SK-N-SH treated with all-trans-retinoic acid at 6 μM for 48 hours (cell line): ENCODE measurements at regions not wholly inside any gene's neighbourhood (a gene's known extent, or its start where the extent isn't known, plus 50 kb on each side); places are given as distances from the start of the nearest gene placed in this dataset.

ENCODE experiments used
- ATAC-seq: fragments of 200-7000 bp; cut with Tn5 transposase; 3 replicates; pipeline ENCODE4 v1.9.1; 2020; ENCODE audit warnings: mild to moderate bottlenecking, moderate library complexity
- ARNTL ChIP-seq: fragments of 450-650 bp; formaldehyde crosslinking; IDR thresholded peaks from 2 replicates; pipeline ENCODE4 v1.5.0; 2020; ENCODE audit warnings: low read depth, mild to moderate bottlenecking, moderate library complexity, borderline replicate concordance
- BACH2 ChIP-seq: fragments of 250-450 bp; sonication (Bioruptor Pico); IDR thresholded peaks from 2 replicates; pipeline ENCODE4 v1.9.0; 2021; ENCODE audit warnings: mild to moderate bottlenecking, borderline replicate concordance
- CREB5 ChIP-seq: fragments of 250-450 bp; sonication (Bioruptor Pico); IDR thresholded peaks from 2 replicates; pipeline ENCODE4 v1.5.1; 2020; ENCODE audit warnings: low read depth, mild to moderate bottlenecking, moderate library complexity
- CSDC2 ChIP-seq: fragments of 250-450 bp; sonication (Bioruptor Pico); IDR thresholded peaks from 2 replicates; pipeline ENCODE4 v1.5.0; 2020; ENCODE audit warnings: mild to moderate bottlenecking, moderate library complexity
- CSRNP3 ChIP-seq: fragments of 250-450 bp; sonication (Bioruptor Pico); IDR thresholded peaks from 2 replicates; pipeline ENCODE4 v1.5.1; 2021; ENCODE audit warnings: mild to moderate bottlenecking, moderate library complexity
- ESRRG ChIP-seq: fragments of 250-450 bp; sonication (Bioruptor Pico); IDR thresholded peaks from 2 replicates; pipeline ENCODE4 v1.6.1; 2021; ENCODE audit warnings: mild to moderate bottlenecking
- ISL1 ChIP-seq: fragments of 250-450 bp; sonication (Bioruptor Pico); IDR thresholded peaks from 2 replicates; pipeline ENCODE4 v2.1.2; 2022; ENCODE audit warnings: mild to moderate bottlenecking, moderate library complexity
- OSR1 ChIP-seq: fragments of 250-450 bp; sonication (Bioruptor Pico); IDR thresholded peaks from 2 replicates; pipeline ENCODE4 v1.8.0; 2022; ENCODE audit warnings: moderate library complexity, mild to moderate bottlenecking, inconsistent platforms
- PATZ1 ChIP-seq: fragments of 250-450 bp; sonication (Bioruptor Pico); IDR thresholded peaks from 2 replicates; pipeline ENCODE4 v1.8.0; 2020; ENCODE audit warnings: mild to moderate bottlenecking, moderate library complexity, borderline replicate concordance
- POU6F1 ChIP-seq: fragments of 250-450 bp; sonication (Bioruptor Pico); IDR thresholded peaks from 2 replicates; pipeline ENCODE4 v1.8.0; 2021; ENCODE audit warnings: low read depth, mild to moderate bottlenecking, moderate library complexity, borderline replicate concordance
- PPARA ChIP-seq: fragments of 250-450 bp; sonication (Bioruptor Pico); IDR thresholded peaks from 2 replicates; pipeline ENCODE4 v1.5.0; 2020; ENCODE audit warnings: mild to moderate bottlenecking, borderline replicate concordance
- RARB ChIP-seq: fragments of 250-450 bp; sonication (Bioruptor Pico); IDR thresholded peaks from 2 replicates; pipeline ENCODE4 v1.8.0; 2021; ENCODE audit warnings: mild to moderate bottlenecking, moderate library complexity
- SNAI2 ChIP-seq: fragments of 250-450 bp; sonication (Bioruptor Pico); IDR thresholded peaks from 2 replicates; pipeline ENCODE4 v1.5.0; 2020; ENCODE audit warnings: mild to moderate bottlenecking, moderate library complexity
- TCF4 ChIP-seq: fragments of 250-450 bp; sonication (Bioruptor Pico); IDR thresholded peaks from 2 replicates; pipeline ENCODE4 v1.8.0; 2021; ENCODE audit warnings: mild to moderate bottlenecking, moderate library complexity, borderline replicate concordance
- TOX ChIP-seq: fragments of 250-450 bp; sonication (Bioruptor Pico); IDR thresholded peaks from 2 replicates; pipeline ENCODE4 v1.8.0; 2021; ENCODE audit warnings: mild to moderate bottlenecking, moderate library complexity, borderline replicate concordance
- TSHZ2 ChIP-seq: fragments of 250-450 bp; sonication (Bioruptor Pico); IDR thresholded peaks from 2 replicates; pipeline ENCODE4 v1.5.0; 2020; ENCODE audit warnings: mild to moderate bottlenecking, moderate library complexity
- ZC3H10 ChIP-seq: fragments of 250-450 bp; sonication (Bioruptor Pico); IDR thresholded peaks from 2 replicates; pipeline ENCODE4 v1.5.1; 2021; ENCODE audit warnings: mild to moderate bottlenecking, moderate library complexity
- ZFP3 ChIP-seq: fragments of 250-450 bp; sonication (Bioruptor Pico); IDR thresholded peaks from 2 replicates; pipeline ENCODE4 v1.5.0; 2020; ENCODE audit warnings: mild to moderate bottlenecking, moderate library complexity
- ZFP30 ChIP-seq: fragments of 450-650 bp; formaldehyde crosslinking; IDR thresholded peaks from 2 replicates; pipeline ENCODE4 v1.5.0; 2022; ENCODE audit warnings: mild to moderate bottlenecking, moderate library complexity
- ZNF565 ChIP-seq: fragments of 450-650 bp; formaldehyde crosslinking; conservative IDR thresholded peaks from 2 replicates; pipeline ENCODE4 v1.5.0; 2020; ENCODE audit warnings: low read depth, mild to moderate bottlenecking, moderate library complexity
- ZNF70 ChIP-seq: fragments of 450-650 bp; formaldehyde crosslinking; IDR thresholded peaks from 2 replicates; pipeline ENCODE4 v1.5.0; 2020; ENCODE audit warnings: mild to moderate bottlenecking, moderate library complexity

- no peak for TF ChIP-seq TSHZ2 (CRISPR knock-in tag)
- TF ChIP-seq, all 23 proteins: peak for 0
These were observed 1228.3 kb upstream of the FAM98A start (continued) for GRCh38 chr2:34827398-34827797.

- ATAC-seq, result no peak
- TF ChIP-seq CREB5 (no peak), TOX (CRISPR knock-in tag) (no peak), RARB (no peak), OSR1 (CRISPR knock-in tag) (no peak), CSDC2 (CRISPR knock-in tag) (no peak), ZFP3 (CRISPR knock-in tag) (no peak), BACH2 (CRISPR knock-in tag) (no peak), ZC3H10 (no peak), ESRRG (CRISPR knock-in tag) (no peak), TSHZ2 (CRISPR knock-in tag) (no peak), POU6F1 (CRISPR knock-in tag) (no peak), ISL1 (CRISPR knock-in tag) (no peak), TCF4 (no peak), ARNTL (CRISPR knock-in tag) (no peak), ZNF565 (CRISPR knock-in tag) (no peak), ZNF70 (CRISPR knock-in tag) (no peak), CSRNP3 (CRISPR knock-in tag) (no peak), SNAI2 (CRISPR knock-in tag) (no peak)
These were observed 1226.6 kb upstream of the FAM98A start for GRCh38 chr2:34825686-34826085.

- no peak for ATAC-seq
- TF ChIP-seq CREB5 (no peak), TCF4 (no peak), ISL1 (CRISPR knock-in tag) (no peak), PATZ1 (CRISPR knock-in tag) (no peak), ZNF565 (CRISPR knock-in tag) (no peak), PPARA (no peak), TSHZ2 (CRISPR knock-in tag) (no peak), ZFP30 (CRISPR knock-in tag) (no peak)
These were observed 1223.5 kb upstream of the FAM98A start for GRCh38 chr2:34822616-34823015.
